Fibroblast of skin of left quadriceps (primary cell): ENCODE measurements at regions not wholly inside any gene's neighbourhood (a gene's known extent, or its start where the extent isn't known, plus 50 kb on each side); places are given as distances from the start of the nearest gene placed in this dataset.
"Not testable (repeated sequence)": the region's sequence is repeated elsewhere in the genome, so short reads cannot be mapped to it uniquely, and the experiment has no call there.

Source experiments
- DNase-seq, 2 experiments: peaks; one replicate each; pipeline ENCODE4 v3.0.0-alpha.2; 2013; ENCODE audit warnings: low read depth in 2 of 2

- no peak for DNase-seq
Measured at GRCh38 chr4:32684160-32684559, 1964.0 kb downstream of the PCDH7 start.

- no peak for DNase-seq
Measured at GRCh38 chr4:32686123-32686522, 1966.0 kb downstream of the PCDH7 start.

GRCh38 chr4:32689518-32689917 lies 1969.3 kb downstream of the PCDH7 start:
- no peak for DNase-seq

GRCh38 chr4:32697281-32697814 lies 1977.2 kb downstream of the PCDH7 start:
- no peak for DNase-seq

- DNase-seq = no peak
Measured at GRCh38 chr4:32700838-32701237, 1980.7 kb downstream of the PCDH7 start.

- no peak for DNase-seq
Measured at GRCh38 chr4:32706893-32707292, 1986.7 kb downstream of the PCDH7 start.

GRCh38 chr4:32716090-32716620 lies 1996.0 kb downstream of the PCDH7 start:
- DNase-seq = not testable (repeated sequence)

- DNase-seq = no peak
Measured at GRCh38 chr4:32735856-32736590, 2015.9 kb downstream of the PCDH7 start.

GRCh38 chr4:32744211-32744610 lies 2024.0 kb downstream of the PCDH7 start:
- DNase-seq = no peak

GRCh38 chr4:32745351-32745750 lies 2025.2 kb downstream of the PCDH7 start:
- DNase-seq = no peak

GRCh38 chr4:32748061-32748460 lies 2027.9 kb downstream of the PCDH7 start:
- DNase-seq = no peak

GRCh38 chr4:32748498-32748897 lies 2028.3 kb downstream of the PCDH7 start:
- no peak for DNase-seq

- no peak for DNase-seq
Measured at GRCh38 chr4:32752962-32753361, 2032.8 kb downstream of the PCDH7 start.

- no peak for DNase-seq
Measured at GRCh38 chr4:32768664-32769389, 2048.7 kb downstream of the PCDH7 start.

- no peak for DNase-seq
Measured at GRCh38 chr4:32771491-32771890, 2051.3 kb downstream of the PCDH7 start.

- no peak for DNase-seq
Measured at GRCh38 chr4:32775049-32775448, 2054.9 kb downstream of the PCDH7 start.

GRCh38 chr4:32776435-32777203 lies 2056.4 kb downstream of the PCDH7 start:
- DNase-seq = no peak

- no peak for DNase-seq
Measured at GRCh38 chr4:32778025-32778424, 2057.9 kb downstream of the PCDH7 start.

GRCh38 chr4:32778938-32779337 lies 2058.8 kb downstream of the PCDH7 start:
- DNase-seq = no peak

- peak; percentile 22 to 29 for DNase-seq
Measured at GRCh38 chr4:32789026-32789608, 2068.9 kb downstream of the PCDH7 start.

GRCh38 chr4:32790803-32791202 lies 2070.6 kb downstream of the PCDH7 start:
- no peak for DNase-seq
